H9 (cell line): ENCODE measurements at regions not wholly inside any gene's neighbourhood (a gene's known extent, or its start where the extent isn't known, plus 50 kb on each side); places are given as distances from the start of the nearest gene placed in this dataset.

ENCODE experiments used
- DNase-seq: peaks from one replicate; pipeline ENCODE4 v3.0.0-alpha.2; 2017
- H2AFZ ChIP-seq: one replicate; pipeline ENCODE4 v1.6.1; 2013; ENCODE audit warnings: mild to moderate bottlenecking, low read length, control low read depth, moderate library complexity
- H2AK5ac ChIP-seq: 2 replicates; pipeline ENCODE4 v1.6.1; 2013; ENCODE audit warnings: low read length, control low read depth, mixed read lengths; ENCODE audit not compliant: insufficient read length
- H2BK120ac ChIP-seq: one replicate; pipeline ENCODE4 v1.6.1; 2013; ENCODE audit warnings: low read depth, mild to moderate bottlenecking, low read length, control low read depth, inconsistent platforms; ENCODE audit not compliant: poor library complexity, severe bottlenecking
- H2BK12ac ChIP-seq: 2 replicates; pipeline ENCODE4 v1.6.1; 2013; ENCODE audit warnings: low read length, control low read depth, mixed read lengths, low read depth; ENCODE audit not compliant: insufficient read length
- H2BK15ac ChIP-seq: 2 replicates; pipeline ENCODE4 v1.6.1; 2013; ENCODE audit warnings: low read depth, low read length, control low read depth
- H2BK20ac ChIP-seq: one replicate; pipeline ENCODE4 v1.6.1; 2013; ENCODE audit warnings: low read depth, mild to moderate bottlenecking, low read length, control low read depth, inconsistent platforms; ENCODE audit not compliant: poor library complexity, severe bottlenecking
- H2BK5ac ChIP-seq: 2 replicates; pipeline ENCODE4 v1.6.1; 2013; ENCODE audit warnings: low read length, control low read depth, mixed read lengths; ENCODE audit not compliant: insufficient read length
- H3K14ac ChIP-seq: 2 replicates; pipeline ENCODE4 v1.6.1; 2013; ENCODE audit warnings: low read length, control low read depth; ENCODE audit not compliant: insufficient read depth
- H3K18ac ChIP-seq: 2 replicates; pipeline ENCODE4 v1.6.1; 2013; ENCODE audit warnings: low read depth, mild to moderate bottlenecking, mixed read lengths, low read length, control low read depth; ENCODE audit not compliant: insufficient read length
- H3K23ac ChIP-seq: 2 replicates; pipeline ENCODE4 v1.6.1; 2013; ENCODE audit warnings: low read length, control low read depth, mixed read lengths, low read depth; ENCODE audit not compliant: insufficient read length
- H3K23me2 ChIP-seq: 2 replicates; pipeline ENCODE4 v1.6.1; 2013; ENCODE audit warnings: low read depth, mild to moderate bottlenecking, mixed read lengths, low read length, control low read depth; ENCODE audit not compliant: insufficient read length, poor library complexity, severe bottlenecking
- H3K27ac ChIP-seq: 2 replicates; pipeline ENCODE4 v1.5.1; 2013; ENCODE audit warnings: low read length, control low read depth, mixed read lengths, low read depth; ENCODE audit not compliant: insufficient read length
- H3K27me3 ChIP-seq: 2 replicates; pipeline ENCODE4 v1.6.1; 2013; ENCODE audit warnings: low read length, control low read depth, inconsistent platforms; ENCODE audit not compliant: insufficient read depth
- H3K4ac ChIP-seq: 2 replicates; pipeline ENCODE4 v1.6.1; 2013; ENCODE audit warnings: low read depth, mild to moderate bottlenecking, control low read depth, inconsistent platforms, low read length, moderate library complexity
- H3K4me1 ChIP-seq: 2 replicates; pipeline ENCODE4 v1.6.1; 2013; ENCODE audit warnings: low read length, control low read depth, inconsistent platforms; ENCODE audit not compliant: insufficient read depth
- H3K4me2 ChIP-seq: 2 replicates; pipeline ENCODE4 v1.6.1; 2013; ENCODE audit warnings: low read length, control low read depth, mixed read lengths; ENCODE audit not compliant: insufficient read length, insufficient read depth
- H3K56ac ChIP-seq: 2 replicates; pipeline ENCODE4 v1.6.1; 2013; ENCODE audit warnings: low read depth, mild to moderate bottlenecking, mixed read lengths, low read length, control low read depth; ENCODE audit not compliant: insufficient read length
- H3K79me1 ChIP-seq: 2 replicates; pipeline ENCODE4 v1.6.1; 2013; ENCODE audit warnings: low read depth, mild to moderate bottlenecking, moderate library complexity, low read length, control low read depth, inconsistent platforms; ENCODE audit not compliant: insufficient read depth, poor library complexity, severe bottlenecking
- H3K79me2 ChIP-seq: 2 replicates; pipeline ENCODE4 v1.6.1; 2013; ENCODE audit warnings: low read length, control low read depth, inconsistent platforms; ENCODE audit not compliant: insufficient read depth
- H3K9ac ChIP-seq: 2 replicates; pipeline ENCODE4 v1.6.1; 2013; ENCODE audit warnings: low read length, control low read depth, mixed read lengths; ENCODE audit not compliant: insufficient read length; ENCODE audit errors: extremely low read depth
- H3K9me3 ChIP-seq: one replicate; pipeline ENCODE4 v1.6.1; 2013; ENCODE audit warnings: low read depth, low read length, inconsistent platforms; ENCODE audit not compliant: control insufficient read depth
- H3T11ph ChIP-seq: one replicate; pipeline ENCODE4 v1.6.1; 2013; ENCODE audit warnings: mild to moderate bottlenecking, low read length, control low read depth, inconsistent platforms
- H4K20me1 ChIP-seq: one replicate; pipeline ENCODE4 v1.6.1; 2013; ENCODE audit not compliant: control insufficient read depth, insufficient read length, insufficient read depth
- H4K5ac ChIP-seq: 2 replicates; pipeline ENCODE4 v1.6.1; 2013; ENCODE audit warnings: low read depth, mild to moderate bottlenecking, mixed read lengths, low read length, control low read depth; ENCODE audit not compliant: insufficient read length
- H4K8ac ChIP-seq: replicated peaks from 2 replicates; pipeline ENCODE4 v1.6.1; 2013; ENCODE audit warnings: low read length, control low read depth, mixed read lengths, low read depth; ENCODE audit not compliant: insufficient read length
- H4K91ac ChIP-seq: 2 replicates; pipeline ENCODE4 v1.6.1; 2013; ENCODE audit warnings: low read depth, mild to moderate bottlenecking, moderate library complexity, mixed read lengths, low read length, control low read depth; ENCODE audit not compliant: insufficient read length
- H3K27ac Mint-ChIP-seq, 3 experiments: 2 replicates in 2 of 3; 3 replicates in 1 of 3; pipeline ENCODE4 v1.8.0; 2020 to 2021; ENCODE audit warnings: mixed read lengths in 3 of 3, mild to moderate bottlenecking in 1 of 3, moderate library complexity in 1 of 3
- H3K27me3 Mint-ChIP-seq: 2 replicates; pipeline ENCODE4 v1.8.0; 2021; ENCODE audit warnings: low read depth, mild to moderate bottlenecking, moderate library complexity, mixed read lengths
- H3K36me3 Mint-ChIP-seq, 3 experiments: 2 replicates in 2 of 3; 3 replicates in 1 of 3; pipeline ENCODE4 v1.8.0; 2020 to 2021; ENCODE audit warnings: low read depth in 3 of 3, mixed read lengths in 3 of 3; ENCODE audit not compliant: insufficient read depth in 1 of 3
- H3K4me1 Mint-ChIP-seq, 2 experiments: 2 replicates each; pipeline ENCODE4 v1.8.0; 2020; ENCODE audit warnings: mixed read lengths in 2 of 2
- H3K4me3 Mint-ChIP-seq, 2 experiments: 2 replicates in 1 of 2; 3 replicates in 1 of 2; pipeline ENCODE4 v1.8.0; 2020 to 2021; ENCODE audit warnings: mild to moderate bottlenecking in 2 of 2, mixed read lengths in 2 of 2, moderate library complexity in 1 of 2
- H3K9me3 Mint-ChIP-seq, 2 experiments: 2 replicates in 1 of 2; 3 replicates in 1 of 2; pipeline ENCODE4 v1.8.0; 2020; ENCODE audit warnings: mild to moderate bottlenecking in 2 of 2, mixed read lengths in 2 of 2, moderate library complexity in 1 of 2
- CTCF ChIP-seq: fragments of 200-600 bp; sonication (generic); conservative IDR thresholded peaks from 3 replicates; pipeline ENCODE4 v1.8.0; 2021; ENCODE audit warnings: antibody characterized with exemption, mild to moderate bottlenecking
- WGBS: extraction: QIAGEN DNeasy Blood & Tissue Kit; methylation state at CpG from one replicate; pipeline ENCODE4 v1.1.7; 2013; ENCODE audit warnings: missing lambda C conversion rate, low lambda C conversion rate, mixed read lengths; ENCODE audit not compliant: insufficient read length; ENCODE audit errors: extremely low coverage; 5-methylcytosine and 5-hydroxymethylcytosine counted together

DNA sequence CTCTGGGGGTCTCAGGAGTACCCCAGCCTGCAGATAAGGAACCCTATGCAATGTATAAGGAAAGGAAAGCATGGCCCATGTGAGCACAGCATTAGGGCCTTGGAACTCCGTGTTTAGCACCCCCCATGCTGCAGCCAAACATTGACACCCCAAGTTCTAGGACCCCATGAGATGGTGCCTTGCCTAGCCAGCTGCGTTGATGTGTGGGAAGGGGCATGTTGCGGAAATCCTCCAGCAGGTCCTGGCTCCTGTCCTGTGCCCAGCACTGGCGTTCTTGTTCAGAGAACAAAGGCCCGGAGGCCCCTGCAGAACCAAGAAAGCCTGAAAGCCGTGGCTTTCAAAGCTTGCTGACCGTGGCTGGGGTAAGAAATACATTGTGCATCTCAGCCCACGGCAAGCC, 99.4 kb upstream of the DIO3 start:
- no peaks in the 10 kb centered on the region for H3K79me1 ChIP-seq
- H4K8ac ChIP-seq, result no peak overlapping the region
- H3T11ph ChIP-seq, result no peak overlapping the region
- H4K5ac ChIP-seq, result no peak overlapping the region
- no peak overlapping the region for H3K27ac ChIP-seq
- H2BK120ac ChIP-seq, result no peak overlapping the region
- Mint-ChIP-seq H3K27ac (no peak overlapping the region), H3K4me1 (peaks cover 2% of the 10 kb centered on the region in 2 experiments; a peak in 3 of 4 replicates), H3K36me3 (no peaks in the 10 kb centered on the region), H3K27me3 (peaks cover 54% of the 10 kb centered on the region), H3K4me3 (no peak overlapping the region), H3K9me3 (no peaks in the 10 kb centered on the region; a peak in 1 of 5 replicates)
- no peaks in the 10 kb centered on the region for H4K20me1 ChIP-seq
- no peak overlapping the region for H3K23ac ChIP-seq
- H3K14ac ChIP-seq, result no peak overlapping the region
- WGBS, result no CpG with 5 or more reads among the region's 8 CpGs
- no peak overlapping the region for H2BK15ac ChIP-seq
- H3K9ac ChIP-seq, result no peak overlapping the region
- no peak overlapping the region for H2BK12ac ChIP-seq
- H3K23me2 ChIP-seq, result no peaks in the 10 kb centered on the region
- H2AFZ ChIP-seq, result no peak overlapping the region
- no peak overlapping the region for H3K18ac ChIP-seq
- H3K56ac ChIP-seq, result no peak overlapping the region
- no peak for TF ChIP-seq CTCF
- no peak overlapping the region for H2BK5ac ChIP-seq
- DNase-seq, result no peak
- no peaks in the 10 kb centered on the region for H3K9me3 ChIP-seq
- no peak overlapping the region for H4K91ac ChIP-seq
- H2AK5ac ChIP-seq, result no peak overlapping the region
- no peak overlapping the region for H2BK20ac ChIP-seq
- no peak overlapping the region for H3K4ac ChIP-seq
- peaks cover 26% of the 10 kb centered on the region; the same call in 1 of the 2 replicates for H3K27me3 ChIP-seq
- H3K4me1 ChIP-seq, result no peaks in the 10 kb centered on the region
- H3K4me2 ChIP-seq, result no peak overlapping the region
- no peaks in the 10 kb centered on the region for H3K79me2 ChIP-seq
